WTC11 (cell line): ENCODE measurements at regions not wholly inside any gene's neighbourhood (a gene's known extent, or its start where the extent isn't known, plus 50 kb on each side); places are given as distances from the start of the nearest gene placed in this dataset.
"Not testable (repeated sequence)": the region's sequence is repeated elsewhere in the genome, so short reads cannot be mapped to it uniquely, and the experiment has no call there.

ENCODE experiments used
- AR ChIP-seq: fragments of 250-450 bp; sonication (Bioruptor Pico); IDR thresholded peaks from 2 replicates; pipeline ENCODE4 v1.9.0; 2021; ENCODE audit warnings: mild to moderate bottlenecking
- ERG ChIP-seq: fragments of 250-450 bp; sonication (Bioruptor Pico); IDR thresholded peaks from 2 replicates; pipeline ENCODE4 v1.8.0; 2021; ENCODE audit warnings: mild to moderate bottlenecking
- IRF1 ChIP-seq: sonication (generic); formaldehyde crosslinking; IDR thresholded peaks from 2 replicates; pipeline ENCODE4 v1.8.0; 2023; ENCODE audit warnings: missing genetic modification reagents
- MYBL2 ChIP-seq: sonication (generic); formaldehyde crosslinking; IDR thresholded peaks from 2 replicates; pipeline ENCODE4 v1.8.1; 2023; ENCODE audit warnings: mild to moderate bottlenecking, moderate library complexity, missing genetic modification reagents
- NR2C2 ChIP-seq: sonication (generic); formaldehyde crosslinking; IDR thresholded peaks from 2 replicates; pipeline ENCODE4 v1.8.0; 2022; ENCODE audit warnings: mild to moderate bottlenecking, missing genetic modification reagents
- TEAD4 ChIP-seq: sonication (generic); formaldehyde crosslinking; IDR thresholded peaks from 2 replicates; pipeline ENCODE4 v1.8.0; 2022; ENCODE audit warnings: mild to moderate bottlenecking, missing genetic modification reagents
- TP53 ChIP-seq: sonication (generic); formaldehyde crosslinking; IDR thresholded peaks from 2 replicates; pipeline ENCODE4 v1.8.1; 2023; ENCODE audit warnings: mild to moderate bottlenecking, missing genetic modification reagents
- USF2 ChIP-seq: sonication (generic); formaldehyde crosslinking; IDR thresholded peaks from 2 replicates; pipeline ENCODE4 v1.8.1; 2023; ENCODE audit warnings: mild to moderate bottlenecking, missing genetic modification reagents, moderate library complexity
- ZNF121 ChIP-seq: sonication (generic); formaldehyde crosslinking; IDR thresholded peaks from 2 replicates; pipeline ENCODE4 v1.8.0; 2023; ENCODE audit warnings: missing genetic modification reagents
- ZNF423 ChIP-seq: fragments of 250-450 bp; sonication (Bioruptor Pico); IDR thresholded peaks from 2 replicates; pipeline ENCODE4 v2.1.2; 2022; ENCODE audit warnings: mild to moderate bottlenecking, moderate library complexity
- TF ChIP-seq, protein P1 (sequence below): fragments of 200-600 bp; IDR thresholded peaks from 2 replicates; pipeline ENCODE4 v1.8.0; 2022; ENCODE audit warnings: antibody characterized with exemption
- TF ChIP-seq, protein P2 (sequence below): sonication (generic); formaldehyde crosslinking; conservative IDR thresholded peaks from 2 replicates; pipeline ENCODE4 v1.8.1; 2022; ENCODE audit warnings: mild to moderate bottlenecking, missing genetic modification reagents
- TF ChIP-seq, protein P3 (sequence below): sonication (generic); formaldehyde crosslinking; IDR thresholded peaks from 2 replicates; pipeline ENCODE4 v1.8.1; 2022; ENCODE audit warnings: low read depth, mild to moderate bottlenecking, moderate library complexity, missing genetic modification reagents, borderline replicate concordance
- TF ChIP-seq, protein P4 (sequence below): sonication (generic); formaldehyde crosslinking; IDR thresholded peaks from 2 replicates; pipeline ENCODE4 v1.8.0; 2023; ENCODE audit warnings: mild to moderate bottlenecking, missing genetic modification reagents

- TF ChIP-seq ERG (CRISPR knock-in tag); NR2C2 (CRISPR knock-in tag); TP53; MYBL2; AR (CRISPR knock-in tag); TEAD4 (CRISPR knock-in tag); ZNF423; IRF1 (CRISPR knock-in tag); ZNF121 (CRISPR knock-in tag); USF2 (CRISPR knock-in tag): not testable (repeated sequence)
- TF ChIP-seq, protein P1, sequence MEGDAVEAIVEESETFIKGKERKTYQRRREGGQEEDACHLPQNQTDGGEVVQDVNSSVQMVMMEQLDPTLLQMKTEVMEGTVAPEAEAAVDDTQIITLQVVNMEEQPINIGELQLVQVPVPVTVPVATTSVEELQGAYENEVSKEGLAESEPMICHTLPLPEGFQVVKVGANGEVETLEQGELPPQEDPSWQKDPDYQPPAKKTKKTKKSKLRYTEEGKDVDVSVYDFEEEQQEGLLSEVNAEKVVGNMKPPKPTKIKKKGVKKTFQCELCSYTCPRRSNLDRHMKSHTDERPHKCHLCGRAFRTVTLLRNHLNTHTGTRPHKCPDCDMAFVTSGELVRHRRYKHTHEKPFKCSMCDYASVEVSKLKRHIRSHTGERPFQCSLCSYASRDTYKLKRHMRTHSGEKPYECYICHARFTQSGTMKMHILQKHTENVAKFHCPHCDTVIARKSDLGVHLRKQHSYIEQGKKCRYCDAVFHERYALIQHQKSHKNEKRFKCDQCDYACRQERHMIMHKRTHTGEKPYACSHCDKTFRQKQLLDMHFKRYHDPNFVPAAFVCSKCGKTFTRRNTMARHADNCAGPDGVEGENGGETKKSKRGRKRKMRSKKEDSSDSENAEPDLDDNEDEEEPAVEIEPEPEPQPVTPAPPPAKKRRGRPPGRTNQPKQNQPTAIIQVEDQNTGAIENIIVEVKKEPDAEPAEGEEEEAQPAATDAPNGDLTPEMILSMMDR, result not testable (repeated sequence)
- TF ChIP-seq, protein P2, sequence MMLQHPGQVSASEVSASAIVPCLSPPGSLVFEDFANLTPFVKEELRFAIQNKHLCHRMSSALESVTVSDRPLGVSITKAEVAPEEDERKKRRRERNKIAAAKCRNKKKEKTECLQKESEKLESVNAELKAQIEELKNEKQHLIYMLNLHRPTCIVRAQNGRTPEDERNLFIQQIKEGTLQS, result not testable (repeated sequence)
- TF ChIP-seq, protein P3, sequence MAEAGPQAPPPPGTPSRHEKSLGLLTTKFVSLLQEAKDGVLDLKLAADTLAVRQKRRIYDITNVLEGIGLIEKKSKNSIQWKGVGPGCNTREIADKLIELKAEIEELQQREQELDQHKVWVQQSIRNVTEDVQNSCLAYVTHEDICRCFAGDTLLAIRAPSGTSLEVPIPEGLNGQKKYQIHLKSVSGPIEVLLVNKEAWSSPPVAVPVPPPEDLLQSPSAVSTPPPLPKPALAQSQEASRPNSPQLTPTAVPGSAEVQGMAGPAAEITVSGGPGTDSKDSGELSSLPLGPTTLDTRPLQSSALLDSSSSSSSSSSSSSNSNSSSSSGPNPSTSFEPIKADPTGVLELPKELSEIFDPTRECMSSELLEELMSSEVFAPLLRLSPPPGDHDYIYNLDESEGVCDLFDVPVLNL (CRISPR knock-in tag), result not testable (repeated sequence)
- TF ChIP-seq, protein P4, sequence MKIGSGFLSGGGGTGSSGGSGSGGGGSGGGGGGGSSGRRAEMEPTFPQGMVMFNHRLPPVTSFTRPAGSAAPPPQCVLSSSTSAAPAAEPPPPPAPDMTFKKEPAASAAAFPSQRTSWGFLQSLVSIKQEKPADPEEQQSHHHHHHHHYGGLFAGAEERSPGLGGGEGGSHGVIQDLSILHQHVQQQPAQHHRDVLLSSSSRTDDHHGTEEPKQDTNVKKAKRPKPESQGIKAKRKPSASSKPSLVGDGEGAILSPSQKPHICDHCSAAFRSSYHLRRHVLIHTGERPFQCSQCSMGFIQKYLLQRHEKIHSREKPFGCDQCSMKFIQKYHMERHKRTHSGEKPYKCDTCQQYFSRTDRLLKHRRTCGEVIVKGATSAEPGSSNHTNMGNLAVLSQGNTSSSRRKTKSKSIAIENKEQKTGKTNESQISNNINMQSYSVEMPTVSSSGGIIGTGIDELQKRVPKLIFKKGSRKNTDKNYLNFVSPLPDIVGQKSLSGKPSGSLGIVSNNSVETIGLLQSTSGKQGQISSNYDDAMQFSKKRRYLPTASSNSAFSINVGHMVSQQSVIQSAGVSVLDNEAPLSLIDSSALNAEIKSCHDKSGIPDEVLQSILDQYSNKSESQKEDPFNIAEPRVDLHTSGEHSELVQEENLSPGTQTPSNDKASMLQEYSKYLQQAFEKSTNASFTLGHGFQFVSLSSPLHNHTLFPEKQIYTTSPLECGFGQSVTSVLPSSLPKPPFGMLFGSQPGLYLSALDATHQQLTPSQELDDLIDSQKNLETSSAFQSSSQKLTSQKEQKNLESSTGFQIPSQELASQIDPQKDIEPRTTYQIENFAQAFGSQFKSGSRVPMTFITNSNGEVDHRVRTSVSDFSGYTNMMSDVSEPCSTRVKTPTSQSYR (CRISPR knock-in tag), result not testable (repeated sequence)
Measured at GRCh38 chr2:87505239-87505638, 242.6 kb upstream of the PLGLB2 start.
